T-helper 17 cell (primary cell): ENCODE measurements at regions not wholly inside any gene's neighbourhood (a gene's known extent, or its start where the extent isn't known, plus 50 kb on each side); places are given as distances from the start of the nearest gene placed in this dataset.
A peak's percentile ranks its signal among the peaks of the same experiment; 100 is the strongest.
"Not testable (repeated sequence)": the region's sequence is repeated elsewhere in the genome, so short reads cannot be mapped to it uniquely, and the experiment has no call there.

Experiments
- ATAC-seq: fragments of 150-1000 bp; cut with Tn5 transposase; 2 replicates; pipeline ENCODE4 v1.10.0; 2021; ENCODE audit warnings: mild to moderate bottlenecking, moderate library complexity
- DNase-seq, 3 donors: peaks; one replicate each; pipeline versions ENCODE4 v3.0.0 to v3.0.0-alpha.2; 2020 to 2021
- H3K9me3 ChIP-seq: one replicate; pipeline ENCODE4 v1.7.0; 2013; ENCODE audit warnings: low read length, mild to moderate bottlenecking; ENCODE audit not compliant: control insufficient read depth, poor library complexity, severe bottlenecking
- H3K27ac Mint-ChIP-seq: one replicate; pipeline ENCODE4 v1.8.0; 2022; ENCODE audit warnings: mild to moderate bottlenecking, moderate library complexity, mixed read lengths
- H3K27me3 Mint-ChIP-seq: one replicate; pipeline ENCODE4 v1.8.0; 2022; ENCODE audit warnings: mixed read lengths
- H3K36me3 Mint-ChIP-seq: one replicate; pipeline ENCODE4 v1.8.0; 2022; ENCODE audit warnings: low read depth, mixed read lengths
- H3K4me1 Mint-ChIP-seq: one replicate; pipeline ENCODE4 v1.8.0; 2022; ENCODE audit warnings: mild to moderate bottlenecking, mixed read lengths
- H3K4me3 Mint-ChIP-seq: one replicate; pipeline ENCODE4 v1.8.0; 2022; ENCODE audit warnings: mild to moderate bottlenecking, moderate library complexity, mixed read lengths

DNA sequence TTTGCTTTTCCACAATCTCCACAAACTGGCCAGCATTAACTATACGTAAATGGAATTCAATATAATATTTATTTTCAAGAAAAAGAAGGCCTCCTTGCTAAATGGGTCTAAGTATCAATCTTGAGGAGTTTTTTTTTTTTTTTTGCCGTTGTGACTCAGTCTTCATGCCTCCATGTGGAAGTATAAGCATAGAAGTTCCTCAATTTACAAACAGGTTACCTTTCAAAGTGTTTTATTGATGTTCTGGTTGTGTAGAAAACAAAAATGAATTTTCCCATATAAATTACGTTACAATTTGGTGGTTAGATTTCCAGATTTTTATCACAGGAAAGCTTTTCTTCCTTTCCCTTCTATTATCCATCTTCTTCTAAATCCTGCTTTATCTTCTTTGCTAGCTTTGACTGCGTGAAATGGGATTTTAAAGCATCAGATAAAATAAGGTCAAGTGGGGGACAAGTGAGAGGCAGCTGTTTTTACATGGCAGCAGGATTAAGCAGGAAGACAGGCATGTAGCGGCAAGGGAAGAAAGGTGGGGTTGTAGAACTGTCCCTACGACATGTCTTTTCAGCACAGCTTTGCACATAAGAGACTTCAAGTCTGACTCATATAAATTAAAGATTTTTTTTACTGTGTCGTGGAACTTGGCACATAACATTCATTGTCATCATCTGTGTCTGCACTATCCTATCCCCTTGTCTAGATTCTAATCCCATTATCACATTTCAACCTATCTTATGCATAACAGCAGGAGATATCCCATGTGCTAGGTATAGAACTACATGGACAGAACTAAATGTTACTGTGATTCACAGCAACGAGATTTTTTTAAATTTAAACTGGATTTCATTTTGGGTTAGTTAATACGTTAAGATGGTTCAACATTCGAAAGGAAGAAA, 135.3 kb upstream of the FAM3C start:
- H3K36me3 Mint-ChIP-seq = no peaks in the 10 kb centered on the region
- H3K4me3 Mint-ChIP-seq = no peak overlapping the region
- peaks cover 16% of the 10 kb centered on the region for H3K27me3 Mint-ChIP-seq
- H3K9me3 ChIP-seq = no peaks in the 10 kb centered on the region
- ATAC-seq (no peak), DNase-seq (no peak)
- no peak overlapping the region for H3K27ac Mint-ChIP-seq
- peaks cover 5% of the 10 kb centered on the region for H3K4me1 Mint-ChIP-seq

DNA sequence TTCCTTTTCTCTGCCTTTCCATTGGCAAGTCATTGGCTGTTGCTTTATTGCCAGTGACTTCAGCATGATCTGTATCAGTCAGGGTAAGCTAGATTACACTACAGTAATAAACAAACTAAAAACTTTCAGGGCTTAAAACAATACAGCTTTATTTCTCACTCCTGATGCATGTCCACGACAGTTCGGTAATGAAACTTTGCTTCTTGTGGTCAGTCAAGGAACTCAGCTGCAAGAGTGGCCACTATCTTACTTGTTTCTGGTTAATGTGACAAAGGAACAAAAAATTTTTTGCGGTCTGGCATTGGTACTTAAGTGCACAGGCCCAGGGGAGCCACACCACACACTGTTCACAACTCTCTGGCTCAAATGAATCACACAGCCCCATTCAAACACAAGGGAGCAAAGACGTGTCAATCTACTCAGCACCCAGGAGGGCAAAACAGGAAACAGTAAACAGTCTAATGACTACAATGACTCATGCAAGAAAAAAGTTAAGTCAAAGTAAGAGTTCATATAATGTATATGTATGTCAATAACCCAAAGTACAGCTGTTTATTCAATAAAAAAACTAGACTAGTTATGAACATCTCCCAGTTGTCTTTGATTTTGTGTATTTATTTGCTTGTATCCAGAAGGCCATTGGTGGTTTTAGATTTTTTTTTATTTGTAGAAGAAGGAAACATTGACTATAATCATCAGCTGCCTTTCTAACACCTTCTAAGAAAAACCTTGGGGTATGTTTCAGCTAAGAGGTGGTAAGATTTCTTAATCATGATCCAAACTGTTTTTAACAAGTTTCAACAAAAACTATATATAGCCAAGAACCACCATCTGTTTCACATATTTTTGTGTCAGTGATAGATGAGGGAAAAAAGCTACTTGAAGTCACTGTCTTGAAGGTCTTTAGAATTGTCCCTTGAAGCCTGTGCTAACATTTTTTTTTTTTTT, 134.4 kb upstream of the FAM3C start:
- no peaks in the 10 kb centered on the region for H3K36me3 Mint-ChIP-seq
- ATAC-seq = peak; percentile 75

DNA sequence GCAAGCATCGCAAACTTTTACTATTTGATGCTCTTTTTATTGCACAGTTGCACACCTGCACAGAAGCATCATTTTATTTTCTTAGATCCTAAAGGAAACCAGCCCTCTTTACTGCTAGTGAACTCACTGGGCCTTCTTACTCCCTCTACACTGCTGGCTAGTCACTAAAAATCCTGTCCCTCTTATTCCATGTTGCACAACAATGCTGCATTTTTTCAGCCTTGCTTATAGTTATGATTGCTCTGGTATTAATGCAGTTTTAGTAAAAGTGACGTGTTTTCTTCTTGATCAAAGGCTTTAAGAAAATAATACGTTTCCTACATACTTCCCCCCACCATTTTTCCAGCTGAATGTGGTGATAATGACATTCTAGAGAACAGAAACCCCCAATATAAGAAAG, 132.9 kb upstream of the FAM3C start:
- H3K4me1 Mint-ChIP-seq = peaks cover 5% of the 10 kb centered on the region

More for the DNA sequence above, 134.4 kb upstream of the FAM3C start:
- Mint-ChIP-seq H3K27ac (no peak overlapping the region), H3K27me3 (peaks cover 18% of the 10 kb centered on the region), H3K4me3 (no peak overlapping the region), H3K4me1 (peaks cover 5% of the 10 kb centered on the region)
- no peaks in the 10 kb centered on the region for H3K9me3 ChIP-seq
- no peak for DNase-seq

DNA sequence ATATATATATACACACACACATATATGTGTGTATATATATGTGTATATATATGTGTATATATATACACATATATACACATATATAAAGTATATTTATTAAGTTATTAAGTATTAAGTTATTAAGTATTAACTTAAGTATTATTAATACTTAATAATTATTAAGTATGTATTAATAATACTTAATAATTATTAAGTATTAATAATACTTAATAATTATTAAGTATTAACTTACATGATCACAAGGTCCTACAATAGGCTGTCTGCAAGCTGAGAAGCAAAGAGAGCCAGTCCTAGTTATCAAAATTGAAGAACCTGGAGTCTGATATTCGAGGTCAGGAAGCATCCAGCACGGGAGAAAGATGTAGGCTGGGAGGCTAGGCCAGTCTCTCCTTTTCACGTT, 130.1 kb upstream of the FAM3C start:
- peaks cover 20% of the 10 kb centered on the region for H3K27me3 Mint-ChIP-seq
- not testable (repeated sequence) for H3K4me1 Mint-ChIP-seq, H3K36me3 Mint-ChIP-seq, H3K9me3 ChIP-seq, H3K4me3 Mint-ChIP-seq, H3K27ac Mint-ChIP-seq, DNase-seq, ATAC-seq

More for the DNA sequence above, 132.9 kb upstream of the FAM3C start:
- no peak for ATAC-seq
- Mint-ChIP-seq H3K36me3 (no peaks in the 10 kb centered on the region), H3K4me3 (no peak overlapping the region), H3K27me3 (peaks cover 20% of the 10 kb centered on the region), H3K27ac (no peak overlapping the region)
- no peak for DNase-seq
- no peaks in the 10 kb centered on the region for H3K9me3 ChIP-seq

DNA sequence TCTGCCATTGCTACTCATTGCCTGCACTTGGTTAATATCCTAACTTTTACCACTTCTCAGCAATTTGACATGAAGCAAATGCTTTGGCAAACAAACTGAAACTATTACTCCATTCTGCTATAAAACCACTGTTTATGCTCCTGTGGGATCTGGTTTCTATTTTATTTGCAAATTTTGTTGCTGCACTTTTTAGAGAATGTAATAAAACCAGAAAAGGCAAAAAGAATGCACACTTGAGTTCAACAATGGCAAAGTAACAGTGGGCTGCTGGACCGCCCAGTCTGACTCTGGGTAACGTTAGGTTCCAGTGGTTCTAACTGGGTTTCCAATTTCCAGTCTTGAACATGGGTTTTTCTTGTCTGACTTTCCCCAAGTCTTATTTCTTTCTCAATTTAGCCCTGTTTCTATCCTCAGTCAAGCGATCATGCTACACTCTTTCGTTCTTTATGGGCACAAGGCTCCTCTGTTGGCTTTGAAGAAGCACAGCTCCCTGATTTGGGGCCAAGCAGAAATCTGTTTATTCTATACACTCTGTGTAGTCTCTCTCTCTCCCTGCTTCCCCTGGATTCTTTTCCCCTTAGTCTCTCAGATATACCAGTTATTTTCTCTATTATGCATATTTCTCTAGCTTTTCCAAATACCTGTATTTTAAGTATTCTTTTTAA, 129.2 kb upstream of the FAM3C start:
- H3K9me3 ChIP-seq = no peaks in the 10 kb centered on the region
- DNase-seq = no peak
- no peak for ATAC-seq
- no peaks in the 10 kb centered on the region for H3K36me3 Mint-ChIP-seq
- H3K27ac Mint-ChIP-seq = no peak overlapping the region
- peaks cover 2% of the 10 kb centered on the region for H3K4me1 Mint-ChIP-seq
- peaks cover 18% of the 10 kb centered on the region for H3K27me3 Mint-ChIP-seq
- no peak overlapping the region for H3K4me3 Mint-ChIP-seq

DNA sequence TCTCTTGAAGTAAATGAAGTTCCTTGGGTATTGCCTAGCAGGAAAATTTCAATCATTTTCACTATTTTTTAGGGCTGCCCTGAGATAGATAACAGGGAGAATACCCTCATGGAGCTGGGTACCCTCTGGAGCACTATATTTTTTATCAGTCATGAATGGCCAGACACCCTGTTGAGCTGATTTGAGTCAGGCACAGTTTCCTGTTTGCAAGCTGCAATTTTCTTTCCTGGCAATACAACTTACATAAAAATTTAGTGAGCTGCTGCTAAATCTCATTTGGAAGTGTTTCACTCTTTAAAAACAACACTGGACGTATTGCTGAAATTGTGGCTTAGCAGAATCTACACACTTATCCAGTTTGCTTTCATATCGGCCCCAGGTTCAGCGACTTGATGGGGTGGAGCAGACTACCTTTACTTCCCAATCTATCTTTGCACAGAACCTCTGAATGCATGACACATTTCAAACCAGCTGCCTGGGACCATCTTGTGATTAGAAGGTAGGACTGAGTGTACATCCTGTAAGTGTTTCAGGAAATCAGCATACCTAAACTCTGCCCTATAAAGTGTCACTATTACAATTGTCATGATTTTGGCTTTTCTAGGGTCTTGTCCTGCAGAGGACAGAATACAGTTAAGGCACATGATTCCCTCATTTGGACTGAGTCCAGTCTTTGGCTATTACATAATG, 125.7 kb upstream of the FAM3C start:
- H3K4me1 Mint-ChIP-seq = no peaks in the 10 kb centered on the region
- no peak overlapping the region for H3K27ac Mint-ChIP-seq
- no peak for ATAC-seq
- H3K36me3 Mint-ChIP-seq = no peaks in the 10 kb centered on the region
- H3K9me3 ChIP-seq = no peaks in the 10 kb centered on the region
- DNase-seq = no peak
- H3K4me3 Mint-ChIP-seq = no peak overlapping the region
- peaks cover 5% of the 10 kb centered on the region for H3K27me3 Mint-ChIP-seq

DNA sequence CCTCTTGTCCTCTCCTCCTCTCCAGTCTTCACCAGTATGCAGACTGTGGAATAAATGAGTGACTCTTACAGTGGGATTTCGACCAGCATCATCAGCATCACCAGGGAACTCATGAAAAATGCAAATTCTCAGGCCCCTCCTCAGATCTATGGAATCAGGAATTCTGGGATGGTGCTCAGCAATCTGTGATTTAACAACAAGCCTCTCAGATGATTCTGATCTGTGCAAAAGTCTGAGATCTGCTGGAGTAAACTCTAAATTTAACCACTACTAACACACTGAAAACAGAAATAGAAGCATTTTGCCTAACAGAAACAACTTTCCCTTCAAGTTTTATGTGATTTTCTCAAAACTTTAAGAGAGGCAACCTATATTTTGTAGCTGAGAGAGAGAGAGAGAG, 124.8 kb upstream of the FAM3C start:
- no peak for ATAC-seq
- Mint-ChIP-seq H3K4me1 (no peaks in the 10 kb centered on the region), H3K27me3 (peaks cover 5% of the 10 kb centered on the region), H3K27ac (no peak overlapping the region), H3K36me3 (no peaks in the 10 kb centered on the region), H3K4me3 (no peak overlapping the region)
- no peaks in the 10 kb centered on the region for H3K9me3 ChIP-seq
- no peak for DNase-seq

DNA sequence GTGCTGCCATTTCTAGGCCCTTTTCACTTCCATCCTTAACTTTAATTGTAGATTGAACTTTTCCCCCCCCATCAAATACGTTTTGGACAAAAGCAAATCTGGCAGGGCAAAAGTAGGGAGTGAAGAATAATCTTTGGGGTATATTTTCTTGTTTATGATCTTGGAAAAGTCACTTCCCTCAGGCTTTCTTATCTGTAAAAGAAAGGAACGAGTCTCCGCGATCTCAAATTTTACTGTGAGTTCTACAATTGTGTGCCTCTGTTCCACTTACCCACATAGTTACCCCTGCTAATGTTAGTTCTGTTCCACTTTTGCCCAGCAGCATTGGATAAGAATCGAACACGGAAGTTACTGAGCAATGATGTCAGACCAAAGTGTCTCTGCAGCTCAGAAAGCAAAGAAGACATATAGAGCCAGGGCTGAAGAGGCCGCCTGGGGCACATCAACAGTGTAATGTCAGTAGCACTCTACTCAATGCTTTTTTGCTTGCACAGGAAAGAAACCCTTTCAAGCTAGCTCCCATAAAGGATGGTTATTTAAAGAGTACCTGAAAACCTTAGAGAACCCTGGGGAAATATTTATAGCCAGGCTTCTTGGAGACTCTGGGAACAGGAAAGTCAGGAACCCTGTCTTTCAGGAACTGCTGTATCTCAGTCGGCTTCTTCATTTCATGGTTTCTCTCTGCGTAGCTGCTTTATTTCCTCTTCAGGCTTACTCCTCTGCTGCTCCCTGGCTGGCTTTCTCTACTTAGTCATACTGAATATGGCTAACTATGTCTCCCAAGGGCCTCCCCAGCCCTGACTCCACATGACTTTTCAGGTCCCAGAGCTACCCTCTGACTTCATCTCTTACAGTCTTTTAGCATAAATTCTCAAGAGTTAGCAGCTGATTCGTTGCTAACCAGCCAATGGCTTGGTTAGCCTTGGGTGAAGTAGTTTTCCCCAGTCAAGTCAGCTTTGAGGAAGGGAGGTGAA, 123.7 kb upstream of the FAM3C start:
- Mint-ChIP-seq H3K27me3 (no peaks in the 10 kb centered on the region), H3K4me1 (no peaks in the 10 kb centered on the region), H3K4me3 (no peak overlapping the region), H3K36me3 (no peaks in the 10 kb centered on the region), H3K27ac (no peak overlapping the region)
- H3K9me3 ChIP-seq = no peaks in the 10 kb centered on the region
- ATAC-seq = no peak
- no peak for DNase-seq

DNA sequence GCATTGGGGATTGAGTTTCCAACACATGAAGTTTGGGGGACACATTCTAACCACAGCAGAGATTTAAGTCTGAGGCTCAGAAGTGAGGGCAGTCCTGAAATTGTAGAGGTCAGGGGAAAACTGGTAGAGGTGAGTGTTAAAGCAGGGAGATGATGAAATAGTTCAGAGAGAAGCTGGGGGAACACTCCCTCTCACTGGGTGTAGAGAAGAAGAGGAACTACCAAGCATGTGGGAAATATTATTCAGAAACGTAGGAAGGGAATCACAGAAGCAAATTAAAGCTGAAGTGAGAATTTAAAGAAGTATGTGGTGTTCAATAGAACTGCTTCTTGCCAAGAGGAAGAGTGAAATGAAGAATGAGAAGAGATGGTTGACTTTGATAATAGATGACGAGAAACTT, 121.5 kb upstream of the FAM3C start:
- Mint-ChIP-seq H3K27ac (no peak overlapping the region), H3K36me3 (no peaks in the 10 kb centered on the region), H3K4me1 (no peaks in the 10 kb centered on the region), H3K4me3 (no peak overlapping the region), H3K27me3 (peaks cover 7% of the 10 kb centered on the region)
- ATAC-seq = no peak
- DNase-seq = no peak
- no peaks in the 10 kb centered on the region for H3K9me3 ChIP-seq

DNA sequence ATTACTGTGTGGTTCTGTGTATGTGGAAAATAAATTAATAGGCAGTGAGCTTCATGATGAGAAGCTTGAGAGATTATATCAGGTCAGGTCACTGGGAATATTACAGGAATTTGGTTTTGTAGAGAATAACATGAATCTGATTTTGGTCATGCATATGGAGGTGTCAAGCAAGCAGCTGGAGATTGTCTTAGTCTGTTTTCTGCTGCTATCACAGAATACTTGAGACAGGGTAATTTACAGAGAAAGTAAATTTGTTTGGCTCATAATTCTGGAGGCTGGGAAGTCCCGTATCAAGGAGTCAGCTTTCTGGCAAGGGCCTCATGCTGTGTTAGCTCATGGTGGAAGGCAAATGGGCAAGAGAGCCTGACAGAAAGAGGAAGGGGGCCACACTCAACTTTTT, 120.7 kb upstream of the FAM3C start:
- Mint-ChIP-seq H3K4me3 (no peak overlapping the region), H3K4me1 (no peaks in the 10 kb centered on the region), H3K27ac (no peak overlapping the region), H3K27me3 (peaks cover 7% of the 10 kb centered on the region), H3K36me3 (no peaks in the 10 kb centered on the region)
- DNase-seq (no peak), ATAC-seq (no peak)
- H3K9me3 ChIP-seq = no peaks in the 10 kb centered on the region

DNA sequence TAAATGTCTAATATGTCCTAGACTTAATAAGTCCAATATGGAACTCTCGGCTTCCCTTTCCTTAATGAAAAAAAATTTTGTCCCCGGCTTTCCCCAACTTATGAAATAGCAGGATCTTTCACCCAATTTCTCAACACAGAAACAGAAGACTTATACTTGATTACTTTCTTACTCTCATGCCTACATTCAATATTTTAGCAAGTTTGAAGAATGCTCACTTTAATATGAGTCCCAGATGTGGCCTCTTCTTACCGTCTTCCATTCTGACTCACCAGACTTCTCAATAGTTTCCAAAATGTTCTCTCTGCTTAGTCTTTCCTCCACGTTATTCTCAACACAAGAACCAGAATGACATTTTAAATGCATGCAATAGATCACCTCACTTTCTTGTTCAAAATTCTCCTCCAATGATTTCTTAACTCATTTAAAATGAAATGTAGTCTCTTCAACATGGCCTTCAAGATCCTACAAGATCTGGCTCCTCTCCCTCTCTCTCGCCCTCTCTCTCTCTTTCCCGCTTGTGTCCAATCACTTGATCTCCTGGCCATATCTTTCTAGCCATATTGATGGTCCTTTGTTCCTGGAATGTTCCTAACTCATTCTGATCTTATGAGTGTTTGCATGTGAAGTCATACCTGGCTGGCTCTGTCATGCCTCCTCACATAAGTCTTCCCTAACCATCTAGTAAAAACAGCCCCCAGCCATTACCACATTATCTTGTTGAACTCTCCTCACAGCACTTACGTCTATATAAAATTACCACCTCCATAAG, 119.7 kb upstream of the FAM3C start:
- no peak overlapping the region for H3K27ac Mint-ChIP-seq

More for the DNA sequence above, 119.7 kb upstream of the FAM3C start:
- H3K4me1 Mint-ChIP-seq = no peaks in the 10 kb centered on the region
- DNase-seq (no peak), ATAC-seq (no peak)
- no peaks in the 10 kb centered on the region for H3K36me3 Mint-ChIP-seq
- no peak overlapping the region for H3K4me3 Mint-ChIP-seq
- peaks cover 7% of the 10 kb centered on the region for H3K27me3 Mint-ChIP-seq
- no peaks in the 10 kb centered on the region for H3K9me3 ChIP-seq
